ENCODE measurements at regions not wholly inside any gene's neighbourhood (a gene's known extent, or its start where the extent isn't known, plus 50 kb on each side); places are given as distances from the start of the nearest gene placed in this dataset.
"Not testable (repeated sequence)": the region's sequence is repeated elsewhere in the genome, so short reads cannot be mapped to it uniquely, and the experiment has no call there.

- peak overlapping the region; percentile 44 for H3K9ac ChIP-seq (ENCODE audit: low read depth, low read length, poor library complexity)
- DNase-seq (ENCODE audit: low spot score); H4K91ac ChIP-seq (ENCODE audit: low read depth, low read length, poor library complexity); H3K27me3 ChIP-seq (ENCODE audit: control insufficient read depth in 3 of 3, insufficient read depth in 3 of 3, low read depth in 1 of 3, low read length in 3 of 3); H3K4me1 ChIP-seq (ENCODE audit: control insufficient read depth in 2 of 2, insufficient read depth in 1 of 2, low read depth in 1 of 2, low read length in 2 of 2); H3K14ac ChIP-seq (ENCODE audit: low read length); H2BK12ac ChIP-seq (ENCODE audit: low read length); H3K27ac ChIP-seq (replicated peaks; ENCODE audit: low read length); H4K8ac ChIP-seq (ENCODE audit: low read depth, low read length); H2BK15ac ChIP-seq (ENCODE audit: low read length); H3K79me1 ChIP-seq (ENCODE audit: low read depth, low read length); H3K18ac ChIP-seq (ENCODE audit: low read length); H2AK5ac ChIP-seq (ENCODE audit: low read depth, low read length); H2BK120ac ChIP-seq (ENCODE audit: low read depth, low read length); H3K4me3 ChIP-seq (ENCODE audit: low read length in 2 of 2); H3K36me3 ChIP-seq (replicated peaks in 1 of 2; ENCODE audit: control insufficient read depth in 2 of 2, insufficient read depth in 2 of 2, low read length in 2 of 2); H2AFZ ChIP-seq (ENCODE audit: low read length); H2BK5ac ChIP-seq (ENCODE audit: low read length); H3K9me3 ChIP-seq (replicated peaks in 1 of 2; ENCODE audit: control insufficient read depth in 2 of 2, insufficient read depth in 1 of 2, low read depth in 1 of 2, low read length in 2 of 2); H3K4me2 ChIP-seq (ENCODE audit: insufficient read depth, low read length, poor library complexity, severe bottlenecking); H3K4ac ChIP-seq (ENCODE audit: low read length); H3K23ac ChIP-seq (ENCODE audit: low read depth, low read length, poor library complexity): not testable (repeated sequence)
- WGBS, 2 donors (ENCODE audit: extremely low coverage in 2 of 2, insufficient read length in 2 of 2, insufficient replicate concordance in 1 of 2) = no CpG with 5 or more reads among the region's 15 CpGs
These were observed 55.3 kb upstream of the THOC2 start for GRCh38 chrX:123788193-123788592.

GRCh38 chrX:123788744-123789143 is 55.9 kb upstream of the THOC2 start:
- H3K4me3 ChIP-seq (ENCODE audit: low read length in 2 of 2) = no peak overlapping the region
- no peaks in the 10 kb centered on the region for H3K9me3 ChIP-seq (replicated peaks in 1 of 2; ENCODE audit: control insufficient read depth in 2 of 2, insufficient read depth in 1 of 2, low read depth in 1 of 2, low read length in 2 of 2)
- no peak overlapping the region for H2BK15ac ChIP-seq (ENCODE audit: low read length)
- H3K9ac ChIP-seq (ENCODE audit: low read depth, low read length, poor library complexity) = no peak overlapping the region
- no peak overlapping the region for H3K23ac ChIP-seq (ENCODE audit: low read depth, low read length, poor library complexity)
- no peak overlapping the region for H3K4me2 ChIP-seq (ENCODE audit: insufficient read depth, low read length, poor library complexity, severe bottlenecking)
- H3K36me3 ChIP-seq (replicated peaks in 1 of 2; ENCODE audit: control insufficient read depth in 2 of 2, insufficient read depth in 2 of 2, low read length in 2 of 2) = no peaks in the 10 kb centered on the region
- no peak overlapping the region for H2AK5ac ChIP-seq (ENCODE audit: low read depth, low read length)
- no peak overlapping the region for H4K91ac ChIP-seq (ENCODE audit: low read depth, low read length, poor library complexity)
- no peaks in the 10 kb centered on the region for H3K79me1 ChIP-seq (ENCODE audit: low read depth, low read length)
- H2AFZ ChIP-seq (ENCODE audit: low read length) = no peak overlapping the region
- no peaks in the 10 kb centered on the region for H3K27me3 ChIP-seq (ENCODE audit: control insufficient read depth in 3 of 3, insufficient read depth in 3 of 3, low read depth in 1 of 3, low read length in 3 of 3)
- no peak for DNase-seq (ENCODE audit: low spot score)
- H3K14ac ChIP-seq (ENCODE audit: low read length) = no peak overlapping the region
- H2BK120ac ChIP-seq (ENCODE audit: low read depth, low read length) = no peak overlapping the region
- H3K4me1 ChIP-seq (ENCODE audit: control insufficient read depth in 2 of 2, insufficient read depth in 1 of 2, low read depth in 1 of 2, low read length in 2 of 2) = no peaks in the 10 kb centered on the region
- H3K18ac ChIP-seq (ENCODE audit: low read length) = no peak overlapping the region
- H3K4ac ChIP-seq (ENCODE audit: low read length) = no peak overlapping the region
- no peak overlapping the region for H2BK5ac ChIP-seq (ENCODE audit: low read length)
- no peak overlapping the region for H2BK12ac ChIP-seq (ENCODE audit: low read length)
- H4K8ac ChIP-seq (ENCODE audit: low read depth, low read length) = no peak overlapping the region
- no peak overlapping the region for H3K27ac ChIP-seq (replicated peaks; ENCODE audit: low read length)

DNA sequence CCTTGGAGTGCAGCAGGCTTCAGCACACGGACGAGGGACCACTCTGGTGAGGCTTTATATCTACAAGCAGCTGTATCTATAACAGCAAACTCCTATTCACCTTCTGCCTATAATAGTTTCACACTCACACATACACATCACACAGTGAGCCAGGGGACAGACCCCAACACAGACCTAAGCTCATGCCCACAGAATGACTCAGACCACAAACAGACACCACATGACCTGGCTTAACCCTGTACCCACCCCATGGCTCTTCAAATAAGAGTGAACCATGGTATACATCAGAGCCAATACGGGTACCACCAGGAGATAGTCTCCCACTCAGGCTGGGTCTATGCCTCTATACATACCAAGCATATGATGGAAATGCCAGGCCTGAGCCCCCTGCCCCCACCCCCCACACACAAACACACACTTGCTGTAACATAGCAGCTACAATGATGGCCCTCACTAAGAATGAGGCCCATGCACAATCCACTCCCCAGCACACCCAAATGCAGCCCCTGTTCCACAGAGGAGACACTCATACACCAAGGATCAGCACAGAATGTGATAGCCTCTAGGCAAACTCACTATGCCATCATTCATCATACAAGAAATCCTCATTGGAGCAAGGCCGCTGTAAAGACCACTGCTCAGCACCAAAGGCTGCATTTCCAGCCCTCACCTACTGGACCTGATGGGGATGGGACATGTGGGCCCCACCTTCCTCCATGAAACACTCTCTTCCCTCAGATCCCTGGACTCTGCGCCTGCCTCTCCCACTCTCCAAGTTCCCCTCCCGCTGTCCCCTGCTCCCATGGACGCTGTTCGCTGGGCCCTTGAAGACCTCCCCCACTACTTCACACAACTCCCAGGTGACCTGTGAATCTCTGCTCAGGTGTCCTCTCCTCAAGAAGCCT is 62.1 kb upstream of the XIAP start:
- Histone ChIP-seq H3K27me3 (ENCODE audit: control insufficient read depth in 3 of 3, insufficient read depth in 3 of 3, low read depth in 1 of 3, low read length in 3 of 3) (no peaks in the 10 kb centered on the region), H3K4me1 (ENCODE audit: control insufficient read depth in 2 of 2, insufficient read depth in 1 of 2, low read depth in 1 of 2, low read length in 2 of 2) (no peaks in the 10 kb centered on the region), H3K4ac (ENCODE audit: low read length) (no peak overlapping the region), H3K79me1 (ENCODE audit: low read depth, low read length) (no peaks in the 10 kb centered on the region), H2BK120ac (ENCODE audit: low read depth, low read length) (no peak overlapping the region), H2BK5ac (ENCODE audit: low read length) (no peak overlapping the region), H2AFZ (ENCODE audit: low read length) (no peak overlapping the region), H3K9ac (ENCODE audit: low read depth, low read length, poor library complexity) (no peak overlapping the region), H3K36me3 (replicated peaks in 1 of 2; ENCODE audit: control insufficient read depth in 2 of 2, insufficient read depth in 2 of 2, low read length in 2 of 2) (no peaks in the 10 kb centered on the region), H4K8ac (ENCODE audit: low read depth, low read length) (no peak overlapping the region), H2BK12ac (ENCODE audit: low read length) (no peak overlapping the region), H3K4me3 (ENCODE audit: low read length in 2 of 2) (no peak overlapping the region), H3K14ac (ENCODE audit: low read length) (no peak overlapping the region), H3K4me2 (ENCODE audit: insufficient read depth, low read length, poor library complexity, severe bottlenecking) (no peak overlapping the region), H4K91ac (ENCODE audit: low read depth, low read length, poor library complexity) (no peak overlapping the region), H2BK15ac (ENCODE audit: low read length) (no peak overlapping the region), H3K18ac (ENCODE audit: low read length) (no peak overlapping the region), H3K27ac (replicated peaks; ENCODE audit: low read length) (no peak overlapping the region), H3K23ac (ENCODE audit: low read depth, low read length, poor library complexity) (no peak overlapping the region), H3K9me3 (replicated peaks in 1 of 2; ENCODE audit: control insufficient read depth in 2 of 2, insufficient read depth in 1 of 2, low read depth in 1 of 2, low read length in 2 of 2) (no peaks in the 10 kb centered on the region), H2AK5ac (ENCODE audit: low read depth, low read length) (no peak overlapping the region)
- no CpG with 5 or more reads among the region's 8 CpGs for WGBS, 2 donors (ENCODE audit: extremely low coverage in 2 of 2, insufficient read length in 2 of 2, insufficient replicate concordance in 1 of 2)
- DNase-seq (ENCODE audit: low spot score) = no peak

DNA sequence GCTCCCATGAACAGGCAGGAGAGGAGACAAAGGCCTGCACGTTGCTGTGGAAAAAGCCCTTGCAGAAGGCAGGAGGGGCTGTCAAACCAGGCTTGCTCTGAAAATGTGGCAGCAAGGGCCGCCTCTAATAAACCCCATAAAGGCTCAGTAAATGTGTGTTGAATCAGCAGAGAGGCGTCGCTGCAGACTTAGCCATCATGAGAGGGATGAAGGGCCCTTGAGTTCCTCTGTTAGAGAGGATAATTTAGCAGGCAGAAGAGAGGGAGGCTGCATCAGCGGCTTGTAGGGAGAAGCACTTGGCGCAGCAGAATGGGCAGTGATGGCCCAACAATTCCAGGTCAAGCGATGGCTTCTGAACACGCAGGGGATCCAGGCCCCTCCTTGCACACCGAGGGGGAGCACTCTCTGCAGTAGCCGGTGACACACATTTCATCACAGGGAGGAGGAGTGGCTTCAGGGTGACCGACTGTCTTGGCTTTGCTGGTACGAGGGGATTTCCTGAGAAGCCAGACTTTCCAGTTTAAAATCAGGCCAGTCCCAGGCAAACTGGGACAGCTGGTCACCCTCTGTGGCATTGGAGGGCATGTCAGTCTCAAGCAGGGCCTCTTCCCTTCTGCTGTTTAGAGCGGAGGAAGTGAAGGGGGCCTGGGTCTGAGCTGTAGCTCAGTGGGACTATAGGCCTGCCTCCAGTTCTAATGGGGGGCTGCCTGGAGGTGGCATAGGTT is 61.0 kb upstream of the XIAP start:
- not testable (repeated sequence) for H2BK120ac ChIP-seq (ENCODE audit: low read depth, low read length); DNase-seq (ENCODE audit: low spot score); H2BK5ac ChIP-seq (ENCODE audit: low read length); H3K18ac ChIP-seq (ENCODE audit: low read length); H3K4me3 ChIP-seq (ENCODE audit: low read length in 2 of 2); H4K91ac ChIP-seq (ENCODE audit: low read depth, low read length, poor library complexity); H3K4me1 ChIP-seq (ENCODE audit: control insufficient read depth in 2 of 2, insufficient read depth in 1 of 2, low read depth in 1 of 2, low read length in 2 of 2); H4K8ac ChIP-seq (ENCODE audit: low read depth, low read length); H3K14ac ChIP-seq (ENCODE audit: low read length); H2BK12ac ChIP-seq (ENCODE audit: low read length); H2AK5ac ChIP-seq (ENCODE audit: low read depth, low read length); H3K9me3 ChIP-seq (replicated peaks in 1 of 2; ENCODE audit: control insufficient read depth in 2 of 2, insufficient read depth in 1 of 2, low read depth in 1 of 2, low read length in 2 of 2); H3K36me3 ChIP-seq (replicated peaks in 1 of 2; ENCODE audit: control insufficient read depth in 2 of 2, insufficient read depth in 2 of 2, low read length in 2 of 2); H3K27ac ChIP-seq (replicated peaks; ENCODE audit: low read length); H3K4ac ChIP-seq (ENCODE audit: low read length); H3K9ac ChIP-seq (ENCODE audit: low read depth, low read length, poor library complexity); H3K79me1 ChIP-seq (ENCODE audit: low read depth, low read length); H3K27me3 ChIP-seq (ENCODE audit: control insufficient read depth in 3 of 3, insufficient read depth in 3 of 3, low read depth in 1 of 3, low read length in 3 of 3); H3K4me2 ChIP-seq (ENCODE audit: insufficient read depth, low read length, poor library complexity, severe bottlenecking); H2BK15ac ChIP-seq (ENCODE audit: low read length); H3K23ac ChIP-seq (ENCODE audit: low read depth, low read length, poor library complexity)
- WGBS, 2 donors (ENCODE audit: extremely low coverage in 2 of 2, insufficient read length in 2 of 2, insufficient replicate concordance in 1 of 2) = no CpG with 5 or more reads among the region's 13 CpGs
- peak overlapping the region; percentile 35 for H2AFZ ChIP-seq (ENCODE audit: low read length)

Measured in neuronal stem cell (in vitro differentiated cells).